OCI-M1 (cell line): ENCODE measurements at regions not wholly inside any gene's neighbourhood (a gene's known extent, or its start where the extent isn't known, plus 50 kb on each side); places are given as distances from the start of the nearest gene placed in this dataset.

ENCODE experiments used
- DNase-seq: peaks from one replicate; lab custom pipeline; 2025; lab: John Stamatoyannopoulos, UW

- no peak for DNase-seq
Observed at GRCh38 chr3:180092889-180093288, 56.2 kb upstream of the PEX5L start.

GRCh38 chr3:180093535-180093934, 56.8 kb upstream of the PEX5L start:
- no peak for DNase-seq

- no peak for DNase-seq
Observed at GRCh38 chr3:180097626-180098025, 60.9 kb upstream of the PEX5L start.

- DNase-seq = no peak
Observed at GRCh38 chr3:180102134-180102533, 65.4 kb upstream of the PEX5L start.

- DNase-seq = no peak
Observed at GRCh38 chr3:180102604-180103003, 65.9 kb upstream of the PEX5L start.

- DNase-seq = no peak
Observed at GRCh38 chr3:180116203-180116602, 79.5 kb upstream of the PEX5L start.

GRCh38 chr3:180116658-180117057, 79.9 kb upstream of the PEX5L start:
- DNase-seq = no peak

GRCh38 chr3:180117381-180118163, 80.8 kb upstream of the PEX5L start:
- no peak for DNase-seq

- DNase-seq = no peak
Observed at GRCh38 chr3:180119567-180119966, 82.8 kb upstream of the PEX5L start.

- DNase-seq = no peak
Observed at GRCh38 chr3:180123928-180124327, 87.2 kb upstream of the PEX5L start.

GRCh38 chr3:180131169-180131568, 94.4 kb upstream of the PEX5L start:
- DNase-seq = no peak

GRCh38 chr3:180135101-180135500, 98.4 kb upstream of the PEX5L start:
- no peak for DNase-seq

GRCh38 chr3:180138871-180139270, 102.1 kb upstream of the PEX5L start:
- DNase-seq = no peak

GRCh38 chr3:180142041-180142440, 105.3 kb upstream of the PEX5L start:
- no peak for DNase-seq

GRCh38 chr3:180142472-180142871, 105.7 kb upstream of the PEX5L start:
- DNase-seq = no peak

GRCh38 chr3:180161770-180162169, 125.0 kb upstream of the PEX5L start:
- no peak for DNase-seq

- no peak for DNase-seq
Observed at GRCh38 chr3:180175572-180175971, 138.8 kb upstream of the PEX5L start.

GRCh38 chr3:180176059-180176458, 139.3 kb upstream of the PEX5L start:
- DNase-seq = no peak

GRCh38 chr3:180177255-180177654, 140.5 kb upstream of the PEX5L start:
- no peak for DNase-seq

GRCh38 chr3:180179562-180179961, 142.8 kb upstream of the PEX5L start:
- DNase-seq = no peak

GRCh38 chr3:180180795-180181194, 144.1 kb upstream of the PEX5L start:
- DNase-seq = no peak

- DNase-seq = no peak
Observed at GRCh38 chr3:180181387-180181786, 144.7 kb upstream of the PEX5L start.

GRCh38 chr3:180183346-180183745, 146.6 kb upstream of the PEX5L start:
- DNase-seq = no peak

- no peak for DNase-seq
Observed at GRCh38 chr3:180184816-180185215, 148.1 kb upstream of the PEX5L start.
